SW480 (cell line): ENCODE measurements at regions not wholly inside any gene's neighbourhood (a gene's known extent, or its start where the extent isn't known, plus 50 kb on each side); places are given as distances from the start of the nearest gene placed in this dataset.
"Not testable (repeated sequence)": the region's sequence is repeated elsewhere in the genome, so short reads cannot be mapped to it uniquely, and the experiment has no call there.

Experiments
- DNase-seq: peaks from one replicate; pipeline ENCODE4 v3.0.0-alpha.2; 2016; ENCODE audit warnings: low spot score

GRCh38 chr15:60264088-60264487 lies 133.7 kb downstream of the ANXA2 start:
- DNase-seq, result no peak

DNA sequence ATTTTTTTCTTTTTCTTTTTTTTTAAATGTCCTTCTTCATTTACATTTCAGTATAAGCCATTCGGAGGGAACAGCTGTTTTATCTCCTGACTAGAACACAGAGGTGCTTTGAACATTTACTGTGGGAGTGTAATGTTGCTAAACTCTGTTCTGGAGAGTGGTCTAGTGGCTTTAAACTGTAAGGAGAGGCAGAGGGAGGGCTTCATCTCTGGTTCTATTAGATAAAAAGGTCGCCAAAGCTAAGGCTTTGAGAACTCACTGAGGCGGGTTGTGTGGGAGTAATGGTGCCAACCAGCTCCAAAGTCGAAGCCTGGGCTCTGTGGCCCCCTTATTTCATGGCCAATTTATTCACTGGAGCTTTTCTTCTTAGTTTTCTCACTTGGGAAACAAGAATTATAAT lies 133.2 kb downstream of the ANXA2 start:
- no peak for DNase-seq

DNA sequence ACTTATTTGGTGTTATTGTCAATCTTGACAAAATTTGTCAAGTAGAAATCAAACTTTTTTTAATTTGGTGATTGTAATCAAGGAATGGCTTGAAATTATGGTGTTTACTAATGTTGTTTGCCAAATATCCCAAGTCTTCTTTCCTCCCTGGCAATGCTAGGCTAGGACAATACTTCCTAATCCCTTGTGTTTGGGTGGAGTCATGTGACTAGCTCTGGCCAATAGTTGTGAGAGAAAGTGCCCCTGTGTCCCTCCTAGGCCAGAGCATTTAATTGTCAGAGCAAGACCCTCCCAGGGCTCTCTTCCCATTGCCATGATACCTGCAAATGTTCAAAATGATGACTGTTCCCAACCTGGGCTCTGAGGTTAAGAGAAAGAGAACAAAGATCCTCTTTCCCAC lies 132.7 kb downstream of the ANXA2 start:
- no peak for DNase-seq

- DNase-seq, result no peak
These were observed 125.2 kb downstream of the ANXA2 start for GRCh38 chr15:60272623-60273022.

DNA sequence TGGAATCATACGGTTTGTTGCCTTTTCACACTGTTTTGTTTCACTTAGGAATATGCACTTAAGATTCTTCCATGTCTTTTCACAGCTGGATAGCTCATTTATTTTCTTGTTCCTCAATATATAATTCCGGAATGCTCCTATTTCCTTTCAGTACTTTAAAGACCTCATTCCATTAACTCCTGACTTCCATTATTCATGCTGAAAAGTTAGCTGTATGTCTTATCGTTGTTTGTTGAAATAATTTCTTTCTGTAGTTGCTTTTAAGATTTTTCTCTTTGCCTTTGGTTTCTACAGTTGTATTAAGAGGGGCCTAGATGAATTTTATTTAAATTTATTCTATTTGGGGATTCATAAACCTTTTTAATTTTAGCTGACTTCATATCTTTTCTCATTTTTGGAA lies 122.2 kb downstream of the ANXA2 start:
- peak; percentile 9 for DNase-seq

GRCh38 chr15:60278879-60279278 lies 118.9 kb downstream of the ANXA2 start:
- DNase-seq, result no peak

DNA sequence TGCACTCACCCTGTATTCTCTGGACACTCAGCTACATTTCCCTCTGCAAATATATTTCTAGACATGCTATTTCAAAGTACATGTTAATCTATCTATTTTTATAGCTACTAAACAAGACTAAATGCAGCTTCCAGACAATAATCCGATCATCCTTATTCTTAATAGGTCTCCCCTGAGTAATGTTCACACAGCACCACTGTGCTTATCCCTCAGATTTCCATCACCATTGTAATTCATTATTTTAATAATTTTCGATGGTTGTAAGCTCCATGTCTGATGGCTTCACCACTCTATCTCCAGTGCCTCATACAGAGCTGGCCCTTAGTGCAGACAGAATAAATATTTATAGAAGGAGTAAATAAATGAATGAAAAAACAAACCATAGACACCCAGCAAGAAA lies 117.5 kb downstream of the ANXA2 start:
- DNase-seq, result no peak

- no peak for DNase-seq
These were observed 113.8 kb downstream of the ANXA2 start for GRCh38 chr15:60283936-60284335.

DNA sequence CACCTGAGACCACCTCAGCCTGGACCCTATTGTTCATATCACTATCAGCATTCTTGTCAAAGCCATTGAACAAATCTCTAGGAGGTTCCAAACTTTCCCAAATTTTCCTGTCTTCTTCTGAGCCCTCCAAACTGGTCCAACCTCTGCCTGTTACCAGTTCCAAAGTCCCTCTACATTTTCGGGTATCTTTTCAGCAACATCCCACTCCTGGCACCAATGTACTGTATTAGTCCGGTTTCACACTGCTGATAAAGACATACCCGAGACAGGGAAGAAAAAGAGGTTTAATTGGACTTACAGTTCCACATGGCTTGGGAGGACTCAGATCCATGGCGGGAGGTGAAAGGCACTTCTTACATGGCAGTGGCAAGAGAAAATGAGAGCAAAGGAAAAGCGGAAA lies 101.9 kb downstream of the ANXA2 start:
- not testable (repeated sequence) for DNase-seq

GRCh38 chr15:60297047-60297446 lies 100.7 kb downstream of the ANXA2 start:
- peak; percentile 9 for DNase-seq
